Ascending aorta (tissue), 2 donors: ENCODE measurements at regions not wholly inside any gene's neighbourhood (a gene's known extent, or its start where the extent isn't known, plus 50 kb on each side); places are given as distances from the start of the nearest gene placed in this dataset.

ENCODE experiments used
- DNase-seq, 2 donors: peaks; one replicate each; pipeline ENCODE4 v3.0.0-alpha.2; 2019; ENCODE audit warnings: low spot score in 2 of 2
- H3K27ac ChIP-seq, 2 donors: fragments of 200-600 bp; sonication (generic); one replicate each; pipeline ENCODE4 v1.5.1; 2016 to 2017; ENCODE audit warnings: mild to moderate bottlenecking in 1 of 2
- H3K27me3 ChIP-seq: fragments of 200-600 bp; sonication (generic); one replicate; pipeline ENCODE4 v1.5.1; 2017
- H3K36me3 ChIP-seq, 2 donors: fragments of 200-600 bp; sonication (generic); one replicate each; pipeline ENCODE4 v1.5.1; 2016
- H3K4me1 ChIP-seq, 2 donors: fragments of 200-600 bp; sonication (generic); one replicate each; pipeline ENCODE4 v1.5.1; 2016 to 2017; ENCODE audit warnings: mild to moderate bottlenecking in 1 of 2
- H3K4me3 ChIP-seq, 2 donors: fragments of 200-600 bp; sonication (generic); one replicate each; pipeline ENCODE4 v1.5.1; 2016 to 2017; ENCODE audit warnings: mild to moderate bottlenecking in 1 of 2
- H3K9me3 ChIP-seq, 2 donors: fragments of 200-600 bp; sonication (generic); one replicate each; pipeline ENCODE4 v1.5.1; 2016
- CTCF ChIP-seq, 3 experiments: fragments of 200-600 bp in 2 of 3; fragments of 450-650 bp in 1 of 3; sonication (generic) in 2 of 3; IDR thresholded peaks; one replicate each; pipeline ENCODE4 v1.5.1; 2016 to 2019; ENCODE audit warnings: antibody characterized with exemption in 3 of 3, mild to moderate bottlenecking in 1 of 3, moderate library complexity in 1 of 3
- intact Hi-C: fragments of 100-400 bp; cut with DNase I; formaldehyde crosslinking; loops from one replicate; pipeline ENCODE4 v1.15.1; 2023

- no peaks in the 10 kb centered on the region for H3K9me3 ChIP-seq
- no peaks in the 10 kb centered on the region for H3K36me3 ChIP-seq
- intact Hi-C loops, result no loop called here
- no peak overlapping the region for H3K4me3 ChIP-seq
- no peaks in the 10 kb centered on the region for H3K27me3 ChIP-seq
- TF ChIP-seq CTCF (IDR thresholded peaks at IDR 0.05), result no peak
- H3K4me1 ChIP-seq, result no peaks in the 10 kb centered on the region
- no peak overlapping the region for H3K27ac ChIP-seq
- DNase-seq, result no peak
Measured at GRCh38 chr4:13143222-13144070, 340.7 kb downstream of the RAB28 start.

- Histone ChIP-seq H3K4me1 (no peaks in the 10 kb centered on the region), H3K27ac (no peak overlapping the region), H3K4me3 (no peak overlapping the region), H3K36me3 (no peaks in the 10 kb centered on the region), H3K27me3 (no peaks in the 10 kb centered on the region), H3K9me3 (no peaks in the 10 kb centered on the region)
- DNase-seq, result no peak
- TF ChIP-seq CTCF (IDR thresholded peaks at IDR 0.05), result no peak
- intact Hi-C loops, result no loop called here
Measured at GRCh38 chr4:13142726-13143125, 341.4 kb downstream of the RAB28 start.

GRCh38 chr4:13142191-13142590, 341.9 kb downstream of the RAB28 start:
- no peak for DNase-seq
- Histone ChIP-seq H3K4me3 (no peak overlapping the region), H3K27me3 (no peaks in the 10 kb centered on the region), H3K4me1 (no peaks in the 10 kb centered on the region), H3K27ac (no peak overlapping the region), H3K36me3 (no peaks in the 10 kb centered on the region), H3K9me3 (no peaks in the 10 kb centered on the region)
- TF ChIP-seq CTCF (IDR thresholded peaks at IDR 0.05), result no peak
- intact Hi-C loops, result no loop called here

GRCh38 chr4:13137390-13137789, 346.8 kb downstream of the RAB28 start:
- no peak for DNase-seq
- Histone ChIP-seq H3K36me3 (no peaks in the 10 kb centered on the region), H3K4me3 (no peak overlapping the region), H3K27ac (no peak overlapping the region), H3K27me3 (no peaks in the 10 kb centered on the region), H3K9me3 (peaks cover 0 to 8% of the 10 kb centered on the region in 2 donors), H3K4me1 (no peaks in the 10 kb centered on the region)
- intact Hi-C loops, result no loop called here
- TF ChIP-seq CTCF (IDR thresholded peaks at IDR 0.05), result no peak

GRCh38 chr4:13133700-13134099, 350.4 kb downstream of the RAB28 start:
- TF ChIP-seq CTCF (IDR thresholded peaks at IDR 0.05), result no peak
- Histone ChIP-seq H3K9me3 (peaks cover 0 to 8% of the 10 kb centered on the region in 2 donors), H3K27me3 (no peaks in the 10 kb centered on the region), H3K27ac (no peak overlapping the region), H3K4me1 (no peaks in the 10 kb centered on the region), H3K4me3 (no peak overlapping the region), H3K36me3 (no peaks in the 10 kb centered on the region)
- DNase-seq, result no peak
- intact Hi-C loops, result no loop called here
